HG02763 (cell line): ENCODE measurements at regions not wholly inside any gene's neighbourhood (a gene's known extent, or its start where the extent isn't known, plus 50 kb on each side); places are given as distances from the start of the nearest gene placed in this dataset.

ENCODE experiments used
- ATAC-seq: cut with Tn5 transposase; IDR thresholded peaks from one replicate; pipeline ENCODE4 v1.9.1; 2021; ENCODE audit warnings: mild to moderate bottlenecking, moderate library complexity; ENCODE audit not compliant: unreplicated experiment

GRCh38 chr5:124665035-124665434 lies 81.4 kb downstream of the ZNF608 start:
- no peak for ATAC-seq

- no peak for ATAC-seq
These were observed 82.2 kb downstream of the ZNF608 start for GRCh38 chr5:124664287-124664686.

GRCh38 chr5:124663101-124663506 lies 83.3 kb downstream of the ZNF608 start:
- no peak for ATAC-seq

- ATAC-seq = no peak
These were observed 84.2 kb downstream of the ZNF608 start for GRCh38 chr5:124662181-124662781.

GRCh38 chr5:124661317-124662141 lies 84.9 kb downstream of the ZNF608 start:
- no peak for ATAC-seq

GRCh38 chr5:124660229-124661093 lies 86.0 kb downstream of the ZNF608 start:
- no peak for ATAC-seq

GRCh38 chr5:124659798-124660197 lies 86.6 kb downstream of the ZNF608 start:
- no peak for ATAC-seq

GRCh38 chr5:124658867-124659557 lies 87.4 kb downstream of the ZNF608 start:
- ATAC-seq = no peak

GRCh38 chr5:124655921-124656511 lies 90.4 kb downstream of the ZNF608 start:
- ATAC-seq = no peak

- ATAC-seq = no peak
These were observed 91.1 kb downstream of the ZNF608 start for GRCh38 chr5:124655251-124655917.

- no peak for ATAC-seq
These were observed 92.0 kb downstream of the ZNF608 start for GRCh38 chr5:124654418-124654817.

GRCh38 chr5:124653666-124654065 lies 92.8 kb downstream of the ZNF608 start:
- no peak for ATAC-seq

GRCh38 chr5:124652892-124653441 lies 93.5 kb downstream of the ZNF608 start:
- ATAC-seq = no peak

GRCh38 chr5:124652514-124652819 lies 94.0 kb downstream of the ZNF608 start:
- ATAC-seq = no peak

GRCh38 chr5:124651663-124652513 lies 94.6 kb downstream of the ZNF608 start:
- peak; percentile 25 for ATAC-seq

- no peak for ATAC-seq
These were observed 95.3 kb downstream of the ZNF608 start for GRCh38 chr5:124650951-124651662.

GRCh38 chr5:124650147-124650561 lies 96.3 kb downstream of the ZNF608 start:
- ATAC-seq = peak; percentile 65

- peak; percentile 77 for ATAC-seq
These were observed 96.8 kb downstream of the ZNF608 start for GRCh38 chr5:124649491-124650146.
